HepG2 (cell line): ENCODE measurements at regions not wholly inside any gene's neighbourhood (a gene's known extent, or its start where the extent isn't known, plus 50 kb on each side); places are given as distances from the start of the nearest gene placed in this dataset.
A peak's percentile ranks its signal among the peaks of the same experiment; 100 is the strongest.

ENCODE experiments used
- ARID5B ChIP-seq: IDR thresholded peaks from 2 replicates; pipeline ENCODE4 v1.4.0; 2020; ENCODE audit warnings: mild to moderate bottlenecking, missing genetic modification reagents
- CHD2 ChIP-seq: IDR thresholded peaks from 2 replicates; pipeline ENCODE4 v1.6.1; 2011; ENCODE audit warnings: low read depth, low read length, improper control_type of control experiment
- DPF2 ChIP-seq: sonication (generic); formaldehyde crosslinking; IDR thresholded peaks from 2 replicates; pipeline ENCODE4 v1.4.0; 2020; ENCODE audit warnings: mild to moderate bottlenecking, low read depth, missing genetic modification reagents, borderline replicate concordance
- DR1 ChIP-seq: sonication (generic); formaldehyde crosslinking; IDR thresholded peaks from 2 replicates; pipeline ENCODE4 v1.8.0; 2021; ENCODE audit warnings: mild to moderate bottlenecking, missing genetic modification reagents, inconsistent platforms
- EHMT2 ChIP-seq: fragments of 200-600 bp; sonication (generic); IDR thresholded peaks from 2 replicates; pipeline ENCODE4 v1.7.0; 2017; ENCODE audit warnings: antibody characterized with exemption, low read depth, low read length, borderline replicate concordance
- FOXC1 ChIP-seq: sonication (generic); formaldehyde crosslinking; IDR thresholded peaks from 2 replicates; pipeline ENCODE4 v1.8.0; 2022; ENCODE audit warnings: mild to moderate bottlenecking, missing genetic modification reagents, borderline replicate concordance
- HIC2 ChIP-seq: sonication (generic); formaldehyde crosslinking; IDR thresholded peaks from 2 replicates; pipeline ENCODE4 v1.9.0; 2022; ENCODE audit warnings: low read depth, missing genetic modification reagents
- IKZF1 ChIP-seq: fragments of 450-650 bp; IDR thresholded peaks from 2 replicates; pipeline ENCODE4 v1.7.1; 2016
- IRF1 ChIP-seq: sonication (generic); formaldehyde crosslinking; IDR thresholded peaks from 2 replicates; pipeline ENCODE4 v1.4.0; 2020; ENCODE audit warnings: low read depth, mild to moderate bottlenecking, missing genetic modification reagents
- KAT7 ChIP-seq: IDR thresholded peaks from 2 replicates; pipeline ENCODE4 v1.6.1; 2018; ENCODE audit warnings: borderline replicate concordance, missing compliant biosample characterization
- MAX ChIP-seq: IDR thresholded peaks from 2 replicates; pipeline ENCODE4 v1.6.1; 2012; ENCODE audit warnings: inconsistent platforms
- PAXIP1 ChIP-seq: sonication (generic); formaldehyde crosslinking; conservative IDR thresholded peaks from 2 replicates; pipeline ENCODE4 v1.4.0; 2020; ENCODE audit warnings: mild to moderate bottlenecking, missing genetic modification reagents, moderate library complexity
- RELA ChIP-seq: sonication (generic); formaldehyde crosslinking; IDR thresholded peaks from 2 replicates; pipeline ENCODE4 v1.4.0; 2020; ENCODE audit warnings: missing genetic modification reagents
- TMF1 ChIP-seq: sonication (generic); formaldehyde crosslinking; IDR thresholded peaks from 2 replicates; pipeline ENCODE4 v1.8.1; 2022; ENCODE audit warnings: low read depth, missing genetic modification reagents
- ZBTB20 ChIP-seq: sonication (generic); formaldehyde crosslinking; IDR thresholded peaks from 2 replicates; pipeline ENCODE4 v1.8.1; 2023; ENCODE audit warnings: missing genetic modification reagents, low read depth, mild to moderate bottlenecking, borderline replicate concordance
- ZFP36 ChIP-seq: fragments of 150-350 bp; IDR thresholded peaks from 2 replicates; pipeline ENCODE4 v1.6.1; 2018; ENCODE audit warnings: borderline replicate concordance, low read length, low read depth; ENCODE audit not compliant: partially characterized antibody
- ZNF441 ChIP-seq: sonication (generic); formaldehyde crosslinking; IDR thresholded peaks from 2 replicates; pipeline ENCODE4 v1.7.0; 2021; ENCODE audit warnings: missing genetic modification reagents, borderline replicate concordance
- ZSCAN21 ChIP-seq: sonication (generic); formaldehyde crosslinking; IDR thresholded peaks from 2 replicates; pipeline ENCODE4 v1.8.0; 2022; ENCODE audit warnings: mild to moderate bottlenecking, missing genetic modification reagents, moderate library complexity, borderline replicate concordance

- no peak for TF ChIP-seq KAT7 (CRISPR knock-in tag)
- 0 out of 2 replicates have a peak, but pooled peaks have one; percentile 36 for TF ChIP-seq IRF1 (CRISPR knock-in tag)
- TF ChIP-seq PAXIP1 (CRISPR knock-in tag), result peak; percentile 57
- peak; percentile 44; the same call in 1 of the 2 replicates for TF ChIP-seq EHMT2
- peak; percentile 21; the same call in 1 of the 2 replicates for TF ChIP-seq HIC2 (CRISPR knock-in tag)
- no peak for TF ChIP-seq RELA
- peak; percentile 71; the same call in 1 of the 2 replicates for TF ChIP-seq ZNF441 (CRISPR knock-in tag)
- TF ChIP-seq ZBTB20 (CRISPR knock-in tag), result peak; percentile 95
- TF ChIP-seq TMF1, result no peak
- 0 out of 2 replicates have a peak, but pooled peaks have one; percentile 64 for TF ChIP-seq ZSCAN21
- no peak for TF ChIP-seq CHD2
- peak; percentile 98 for TF ChIP-seq MAX
- TF ChIP-seq ZFP36, result no peak
- TF ChIP-seq ARID5B (CRISPR knock-in tag), result peak; percentile 85
- TF ChIP-seq IKZF1, result no peak
- 0 out of 2 replicates have a peak, but pooled peaks have one; percentile 26 for TF ChIP-seq FOXC1 (CRISPR knock-in tag)
- peak; percentile 24; the same call in 1 of the 2 replicates for TF ChIP-seq DPF2 (CRISPR knock-in tag)
- TF ChIP-seq DR1 (CRISPR knock-in tag), result no peak
Measured at GRCh38 chr6:26295691-26296555, 69.1 kb upstream of the BTN3A2 start (continued).
